ENCODE measurements at regions not wholly inside any gene's neighbourhood (a gene's known extent, or its start where the extent isn't known, plus 50 kb on each side); places are given as distances from the start of the nearest gene placed in this dataset.

GRCh38 chr5:172584638-172585037 is 56.4 kb upstream of the NEURL1B start:
- H3K9me3 Mint-ChIP-seq = no peaks in the 10 kb centered on the region
- H3K27ac Mint-ChIP-seq = no peak overlapping the region
- H3K27me3 Mint-ChIP-seq (ENCODE audit: insufficient read depth, low read depth, poor library complexity) = peaks cover 14% of the 10 kb centered on the region
- TF ChIP-seq EZH2phosphoT487 (IDR thresholded peaks at IDR 0.05; ENCODE audit: unreplicated experiment) (no peak), ZNF331 (CRISPR knock-in tag; IDR thresholded peaks at IDR 0.05; ENCODE audit: low read depth) (no peak), JUNB (IDR thresholded peaks at IDR 0.05; ENCODE audit: unreplicated experiment) (no peak), STAT1 (IDR thresholded peaks at IDR 0.05; ENCODE audit: unreplicated experiment) (no peak), REST (IDR thresholded peaks at IDR 0.05; ENCODE audit: unreplicated experiment) (no peak), CREB1 (CRISPR knock-in tag; IDR thresholded peaks at IDR 0.05; ENCODE audit: low read depth) (no peak), NANOG (IDR thresholded peaks at IDR 0.05; ENCODE audit: borderline replicate concordance) (no peak), ZNF114 (CRISPR knock-in tag; IDR thresholded peaks at IDR 0.05) (no peak), CTCF (conservative IDR thresholded peaks at IDR 0.05; ENCODE audit: low read depth in 2 of 2) (no peak), EZH2 (IDR thresholded peaks at IDR 0.05; ENCODE audit: low read depth, unreplicated experiment) (no peak), POLR2AphosphoS5 (IDR thresholded peaks at IDR 0.05; ENCODE audit: low read depth) (no peak)
- TF ChIP-seq, protein P1, sequence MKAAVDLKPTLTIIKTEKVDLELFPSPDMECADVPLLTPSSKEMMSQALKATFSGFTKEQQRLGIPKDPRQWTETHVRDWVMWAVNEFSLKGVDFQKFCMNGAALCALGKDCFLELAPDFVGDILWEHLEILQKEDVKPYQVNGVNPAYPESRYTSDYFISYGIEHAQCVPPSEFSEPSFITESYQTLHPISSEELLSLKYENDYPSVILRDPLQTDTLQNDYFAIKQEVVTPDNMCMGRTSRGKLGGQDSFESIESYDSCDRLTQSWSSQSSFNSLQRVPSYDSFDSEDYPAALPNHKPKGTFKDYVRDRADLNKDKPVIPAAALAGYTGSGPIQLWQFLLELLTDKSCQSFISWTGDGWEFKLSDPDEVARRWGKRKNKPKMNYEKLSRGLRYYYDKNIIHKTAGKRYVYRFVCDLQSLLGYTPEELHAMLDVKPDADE (IDR thresholded peaks at IDR 0.05) = no peak
- TF ChIP-seq, protein P2, sequence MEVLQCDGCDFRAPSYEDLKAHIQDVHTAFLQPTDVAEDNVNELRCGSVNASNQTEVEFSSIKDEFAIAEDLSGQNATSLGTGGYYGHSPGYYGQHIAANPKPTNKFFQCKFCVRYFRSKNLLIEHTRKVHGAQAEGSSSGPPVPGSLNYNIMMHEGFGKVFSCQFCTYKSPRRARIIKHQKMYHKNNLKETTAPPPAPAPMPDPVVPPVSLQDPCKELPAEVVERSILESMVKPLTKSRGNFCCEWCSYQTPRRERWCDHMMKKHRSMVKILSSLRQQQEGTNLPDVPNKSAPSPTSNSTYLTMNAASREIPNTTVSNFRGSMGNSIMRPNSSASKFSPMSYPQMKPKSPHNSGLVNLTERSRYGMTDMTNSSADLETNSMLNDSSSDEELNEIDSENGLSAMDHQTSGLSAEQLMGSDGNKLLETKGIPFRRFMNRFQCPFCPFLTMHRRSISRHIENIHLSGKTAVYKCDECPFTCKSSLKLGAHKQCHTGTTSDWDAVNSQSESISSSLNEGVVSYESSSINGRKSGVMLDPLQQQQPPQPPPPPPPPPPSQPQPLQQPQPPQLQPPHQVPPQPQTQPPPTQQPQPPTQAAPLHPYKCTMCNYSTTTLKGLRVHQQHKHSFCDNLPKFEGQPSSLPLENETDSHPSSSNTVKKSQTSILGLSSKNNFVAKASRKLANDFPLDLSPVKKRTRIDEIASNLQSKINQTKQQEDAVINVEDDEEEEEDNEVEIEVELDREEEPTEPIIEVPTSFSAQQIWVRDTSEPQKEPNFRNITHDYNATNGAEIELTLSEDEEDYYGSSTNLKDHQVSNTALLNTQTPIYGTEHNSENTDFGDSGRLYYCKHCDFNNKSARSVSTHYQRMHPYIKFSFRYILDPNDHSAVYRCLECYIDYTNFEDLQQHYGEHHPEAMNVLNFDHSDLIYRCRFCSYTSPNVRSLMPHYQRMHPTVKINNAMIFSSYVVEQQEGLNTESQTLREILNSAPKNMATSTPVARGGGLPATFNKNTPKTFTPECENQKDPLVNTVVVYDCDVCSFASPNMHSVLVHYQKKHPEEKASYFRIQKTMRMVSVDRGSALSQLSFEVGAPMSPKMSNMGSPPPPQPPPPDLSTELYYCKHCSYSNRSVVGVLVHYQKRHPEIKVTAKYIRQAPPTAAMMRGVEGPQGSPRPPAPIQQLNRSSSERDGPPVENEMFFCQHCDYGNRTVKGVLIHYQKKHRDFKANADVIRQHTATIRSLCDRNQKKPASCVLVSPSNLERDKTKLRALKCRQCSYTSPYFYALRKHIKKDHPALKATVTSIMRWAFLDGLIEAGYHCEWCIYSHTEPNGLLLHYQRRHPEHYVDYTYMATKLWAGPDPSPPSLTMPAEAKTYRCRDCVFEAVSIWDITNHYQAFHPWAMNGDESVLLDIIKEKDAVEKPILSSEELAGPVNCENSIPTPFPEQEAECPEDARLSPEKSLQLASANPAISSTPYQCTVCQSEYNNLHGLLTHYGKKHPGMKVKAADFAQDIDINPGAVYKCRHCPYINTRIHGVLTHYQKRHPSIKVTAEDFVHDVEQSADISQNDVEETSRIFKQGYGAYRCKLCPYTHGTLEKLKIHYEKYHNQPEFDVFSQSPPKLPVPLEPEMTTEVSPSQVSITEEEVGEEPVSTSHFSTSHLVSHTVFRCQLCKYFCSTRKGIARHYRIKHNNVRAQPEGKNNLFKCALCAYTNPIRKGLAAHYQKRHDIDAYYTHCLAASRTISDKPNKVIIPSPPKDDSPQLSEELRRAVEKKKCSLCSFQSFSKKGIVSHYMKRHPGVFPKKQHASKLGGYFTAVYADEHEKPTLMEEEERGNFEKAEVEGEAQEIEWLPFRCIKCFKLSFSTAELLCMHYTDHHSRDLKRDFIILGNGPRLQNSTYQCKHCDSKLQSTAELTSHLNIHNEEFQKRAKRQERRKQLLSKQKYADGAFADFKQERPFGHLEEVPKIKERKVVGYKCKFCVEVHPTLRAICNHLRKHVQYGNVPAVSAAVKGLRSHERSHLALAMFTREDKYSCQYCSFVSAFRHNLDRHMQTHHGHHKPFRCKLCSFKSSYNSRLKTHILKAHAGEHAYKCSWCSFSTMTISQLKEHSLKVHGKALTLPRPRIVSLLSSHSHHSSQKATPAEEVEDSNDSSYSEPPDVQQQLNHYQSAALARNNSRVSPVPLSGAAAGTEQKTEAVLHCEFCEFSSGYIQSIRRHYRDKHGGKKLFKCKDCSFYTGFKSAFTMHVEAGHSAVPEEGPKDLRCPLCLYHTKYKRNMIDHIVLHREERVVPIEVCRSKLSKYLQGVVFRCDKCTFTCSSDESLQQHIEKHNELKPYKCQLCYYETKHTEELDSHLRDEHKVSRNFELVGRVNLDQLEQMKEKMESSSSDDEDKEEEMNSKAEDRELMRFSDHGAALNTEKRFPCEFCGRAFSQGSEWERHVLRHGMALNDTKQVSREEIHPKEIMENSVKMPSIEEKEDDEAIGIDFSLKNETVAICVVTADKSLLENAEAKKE (CRISPR knock-in tag; IDR thresholded peaks at IDR 0.05) = no peak
- Histone ChIP-seq H3K4me3 (no peak overlapping the region), H3K4me1 (ENCODE audit: insufficient read depth) (peaks cover 22% of the 10 kb centered on the region), H3K79me2 (replicated peaks; ENCODE audit: insufficient read depth) (no peaks in the 10 kb centered on the region), H3K9me2 (ENCODE audit: insufficient read depth) (peaks cover 14% of the 10 kb centered on the region; the same call in 1 of the 2 replicates), H3K36me3 (ENCODE audit: insufficient read depth) (no peaks in the 10 kb centered on the region), H3F3A (replicated peaks; ENCODE audit: low read depth) (no peaks in the 10 kb centered on the region; the same call in none of the 2 replicates), H3K27ac (ENCODE audit: low read depth) (no peak overlapping the region), H4K20me1 (replicated peaks; ENCODE audit: insufficient read depth) (no peaks in the 10 kb centered on the region), H2AFZ (no peak overlapping the region), H3K4me2 (no peak overlapping the region), H3K27me3 (ENCODE audit: insufficient read depth) (no peaks in the 10 kb centered on the region)
- no peak for ATAC-seq
- DNase-seq (ENCODE audit: low spot score) = no peak
- H3K36me3 Mint-ChIP-seq (ENCODE audit: low read depth) = no peaks in the 10 kb centered on the region
- no peak overlapping the region for H3K4me3 Mint-ChIP-seq
- peaks cover 47% of the 10 kb centered on the region for H3K4me1 Mint-ChIP-seq
